ENCODE measurements at regions not wholly inside any gene's neighbourhood (a gene's known extent, or its start where the extent isn't known, plus 50 kb on each side); places are given as distances from the start of the nearest gene placed in this dataset.
"Not testable (repeated sequence)": the region's sequence is repeated elsewhere in the genome, so short reads cannot be mapped to it uniquely, and the experiment has no call there.

GRCh38 chr2:33909945-33910695, 311.0 kb upstream of the FAM98A start:
- DNase-seq (ENCODE audit: low read depth) = no peak
- H3K4me3 ChIP-seq (ENCODE audit: low read length) = no peak overlapping the region
- no peak for TF ChIP-seq CTCF (IDR thresholded peaks at IDR 0.05; ENCODE audit: insufficient read depth, low read depth, low read length, missing control alignments)

GRCh38 chr2:33907866-33908265, 308.8 kb upstream of the FAM98A start:
- DNase-seq (ENCODE audit: low read depth) = no peak
- H3K4me3 ChIP-seq (ENCODE audit: low read length) = no peak overlapping the region
- no peak for TF ChIP-seq CTCF (IDR thresholded peaks at IDR 0.05; ENCODE audit: insufficient read depth, low read depth, low read length, missing control alignments)

- DNase-seq (ENCODE audit: low read depth) = not testable (repeated sequence)
Measured at GRCh38 chr2:33906129-33906528, 307.0 kb upstream of the FAM98A start.

GRCh38 chr2:33904801-33905200, 305.7 kb upstream of the FAM98A start:
- no peak for DNase-seq (ENCODE audit: low read depth)
- no peak overlapping the region for H3K4me3 ChIP-seq (ENCODE audit: low read length)
- no peak for TF ChIP-seq CTCF (IDR thresholded peaks at IDR 0.05; ENCODE audit: insufficient read depth, low read depth, low read length, missing control alignments)

More at GRCh38 chr2:33906129-33906528, 307.0 kb upstream of the FAM98A start:
- H3K4me3 ChIP-seq (ENCODE audit: low read length) = not testable (repeated sequence)

GRCh38 chr2:33903701-33904100, 304.6 kb upstream of the FAM98A start:
- no peak for DNase-seq (ENCODE audit: low read depth)
- TF ChIP-seq CTCF (IDR thresholded peaks at IDR 0.05; ENCODE audit: insufficient read depth, low read depth, low read length, missing control alignments) = no peak
- no peak overlapping the region for H3K4me3 ChIP-seq (ENCODE audit: low read length)

- no peak for DNase-seq (ENCODE audit: low read depth)
- no peak overlapping the region for H3K4me3 ChIP-seq (ENCODE audit: low read length)
- no peak for TF ChIP-seq CTCF (IDR thresholded peaks at IDR 0.05; ENCODE audit: insufficient read depth, low read depth, low read length, missing control alignments)
Measured at GRCh38 chr2:33903215-33903614, 304.1 kb upstream of the FAM98A start.

- no peak overlapping the region for H3K4me3 ChIP-seq (ENCODE audit: low read length)
- DNase-seq (ENCODE audit: low read depth) = no peak
- no peak for TF ChIP-seq CTCF (IDR thresholded peaks at IDR 0.05; ENCODE audit: insufficient read depth, low read depth, low read length, missing control alignments)
Measured at GRCh38 chr2:33900610-33901009, 301.5 kb upstream of the FAM98A start.
